ENCODE measurements at regions not wholly inside any gene's neighbourhood (a gene's known extent, or its start where the extent isn't known, plus 50 kb on each side); places are given as distances from the start of the nearest gene placed in this dataset.
"Not testable (repeated sequence)": the region's sequence is repeated elsewhere in the genome, so short reads cannot be mapped to it uniquely, and the experiment has no call there.

GRCh38 chr10:120793088-120793487 is 58.1 kb upstream of the WDR11 start:
- no peak overlapping the region for H4K8ac ChIP-seq (ENCODE audit: low read depth, low read length)
- no peaks in the 10 kb centered on the region for H3K4me1 ChIP-seq (ENCODE audit: control insufficient read depth in 1 of 2, insufficient read depth in 2 of 2, low read length in 2 of 2)
- no peak overlapping the region for H3K27ac ChIP-seq (ENCODE audit: low read depth, low read length)
- no peak overlapping the region for H2AK5ac ChIP-seq (ENCODE audit: low read length)
- no peaks in the 10 kb centered on the region for H3K79me1 ChIP-seq (ENCODE audit: low read length)
- H4K91ac ChIP-seq (ENCODE audit: low read depth, low read length): no peak overlapping the region
- no peaks in the 10 kb centered on the region for H3K79me2 ChIP-seq (ENCODE audit: control insufficient read depth, insufficient read depth, low read length, poor library complexity)
- no peaks in the 10 kb centered on the region for H3K27me3 ChIP-seq (ENCODE audit: insufficient read depth, low read length)
- no peak overlapping the region for H3K4me3 ChIP-seq (ENCODE audit: low read depth, low read length)
- H3K36me3 ChIP-seq (ENCODE audit: control insufficient read depth in 1 of 2, insufficient read depth in 2 of 2, low read length in 2 of 2): no peaks in the 10 kb centered on the region
- H2BK120ac ChIP-seq (ENCODE audit: insufficient read depth, low read length, poor library complexity): no peak overlapping the region
- no peak overlapping the region for H3K18ac ChIP-seq (ENCODE audit: low read length)
- H3K14ac ChIP-seq (ENCODE audit: low read length): no peak overlapping the region
- no peak overlapping the region for H2BK12ac ChIP-seq (ENCODE audit: low read length)
- peaks cover 4% of the 10 kb centered on the region for H3K9me3 ChIP-seq (ENCODE audit: insufficient read depth, low read depth, low read length)
- no peak overlapping the region for H3K23ac ChIP-seq (ENCODE audit: low read length)
- WGBS (ENCODE audit: extremely low coverage, insufficient coverage, insufficient read length): no CpG with 5 or more reads among the region's 2 CpGs
- no peak overlapping the region for H2BK5ac ChIP-seq (ENCODE audit: low read depth, low read length, poor library complexity)
- H4K12ac ChIP-seq (ENCODE audit: low read depth, low read length): no peak overlapping the region
- H3K4ac ChIP-seq (ENCODE audit: low read depth, low read length): no peak overlapping the region
- no peak for DNase-seq
- H2AFZ ChIP-seq (ENCODE audit: insufficient read depth, low read length, poor library complexity): no peak overlapping the region
- no peak overlapping the region for H3K9ac ChIP-seq (ENCODE audit: low read length)
- H3K4me2 ChIP-seq (ENCODE audit: low read length): no peak overlapping the region

- no peak overlapping the region for H3K27ac ChIP-seq (ENCODE audit: low read depth, low read length)
- H3K4me3 ChIP-seq (ENCODE audit: low read depth, low read length): no peak overlapping the region
- H2BK5ac ChIP-seq (ENCODE audit: low read depth, low read length, poor library complexity): no peak overlapping the region
- no peak overlapping the region for H3K23ac ChIP-seq (ENCODE audit: low read length)
- H3K79me1 ChIP-seq (ENCODE audit: low read length): no peaks in the 10 kb centered on the region
- H4K8ac ChIP-seq (ENCODE audit: low read depth, low read length): no peak overlapping the region
- H2BK12ac ChIP-seq (ENCODE audit: low read length): no peak overlapping the region
- no peak overlapping the region for H2AFZ ChIP-seq (ENCODE audit: insufficient read depth, low read length, poor library complexity)
- no peaks in the 10 kb centered on the region for H3K4me1 ChIP-seq (ENCODE audit: control insufficient read depth in 1 of 2, insufficient read depth in 2 of 2, low read length in 2 of 2)
- no CpG with 5 or more reads among the region's 4 CpGs for WGBS (ENCODE audit: extremely low coverage, insufficient coverage, insufficient read length)
- no peak for DNase-seq
- no peak overlapping the region for H4K91ac ChIP-seq (ENCODE audit: low read depth, low read length)
- no peaks in the 10 kb centered on the region for H3K79me2 ChIP-seq (ENCODE audit: control insufficient read depth, insufficient read depth, low read length, poor library complexity)
- H4K12ac ChIP-seq (ENCODE audit: low read depth, low read length): no peak overlapping the region
- peaks cover 4% of the 10 kb centered on the region for H3K9me3 ChIP-seq (ENCODE audit: insufficient read depth, low read depth, low read length)
- H2AK5ac ChIP-seq (ENCODE audit: low read length): no peak overlapping the region
- no peaks in the 10 kb centered on the region for H3K36me3 ChIP-seq (ENCODE audit: control insufficient read depth in 1 of 2, insufficient read depth in 2 of 2, low read length in 2 of 2)
- H3K4ac ChIP-seq (ENCODE audit: low read depth, low read length): no peak overlapping the region
- no peaks in the 10 kb centered on the region for H3K27me3 ChIP-seq (ENCODE audit: insufficient read depth, low read length)
- no peak overlapping the region for H3K4me2 ChIP-seq (ENCODE audit: low read length)
- H3K14ac ChIP-seq (ENCODE audit: low read length): no peak overlapping the region
- H2BK120ac ChIP-seq (ENCODE audit: insufficient read depth, low read length, poor library complexity): no peak overlapping the region
- H3K18ac ChIP-seq (ENCODE audit: low read length): no peak overlapping the region
- H3K9ac ChIP-seq (ENCODE audit: low read length): no peak overlapping the region
Measured at GRCh38 chr10:120794390-120794789, 56.8 kb upstream of the WDR11 start.

GRCh38 chr10:120798276-120798675 is 52.9 kb upstream of the WDR11 start:
- not testable (repeated sequence) for DNase-seq; H2AFZ ChIP-seq (ENCODE audit: insufficient read depth, low read length, poor library complexity)

GRCh38 chr10:120799849-120800248 is 51.3 kb upstream of the WDR11 start:
- Histone ChIP-seq H2BK5ac (ENCODE audit: low read depth, low read length, poor library complexity) (no peak overlapping the region), H3K4ac (ENCODE audit: low read depth, low read length) (no peak overlapping the region)
- no CpG with 5 or more reads among the region's 2 CpGs for WGBS (ENCODE audit: extremely low coverage, insufficient coverage, insufficient read length)

More at GRCh38 chr10:120798276-120798675, 52.9 kb upstream of the WDR11 start:
- not testable (repeated sequence) for H2BK120ac ChIP-seq (ENCODE audit: insufficient read depth, low read length, poor library complexity); H3K27me3 ChIP-seq (ENCODE audit: insufficient read depth, low read length); H4K12ac ChIP-seq (ENCODE audit: low read depth, low read length); H3K14ac ChIP-seq (ENCODE audit: low read length); H3K4me1 ChIP-seq (ENCODE audit: control insufficient read depth in 1 of 2, insufficient read depth in 2 of 2, low read length in 2 of 2); H3K4me3 ChIP-seq (ENCODE audit: low read depth, low read length); H3K4ac ChIP-seq (ENCODE audit: low read depth, low read length); H3K79me1 ChIP-seq (ENCODE audit: low read length); H3K36me3 ChIP-seq (ENCODE audit: control insufficient read depth in 1 of 2, insufficient read depth in 2 of 2, low read length in 2 of 2); H3K4me2 ChIP-seq (ENCODE audit: low read length); H3K9me3 ChIP-seq (ENCODE audit: insufficient read depth, low read depth, low read length); H4K91ac ChIP-seq (ENCODE audit: low read depth, low read length); H3K23ac ChIP-seq (ENCODE audit: low read length); H2BK12ac ChIP-seq (ENCODE audit: low read length); H3K27ac ChIP-seq (ENCODE audit: low read depth, low read length); H3K9ac ChIP-seq (ENCODE audit: low read length); H3K18ac ChIP-seq (ENCODE audit: low read length); H2BK5ac ChIP-seq (ENCODE audit: low read depth, low read length, poor library complexity); H4K8ac ChIP-seq (ENCODE audit: low read depth, low read length); H2AK5ac ChIP-seq (ENCODE audit: low read length); H3K79me2 ChIP-seq (ENCODE audit: control insufficient read depth, insufficient read depth, low read length, poor library complexity)
- no CpG with 5 or more reads among the region's 29 CpGs for WGBS (ENCODE audit: extremely low coverage, insufficient coverage, insufficient read length)

More at GRCh38 chr10:120799849-120800248, 51.3 kb upstream of the WDR11 start:
- no peak overlapping the region for H3K4me3 ChIP-seq (ENCODE audit: low read depth, low read length)
- H3K9me3 ChIP-seq (ENCODE audit: insufficient read depth, low read depth, low read length): no peaks in the 10 kb centered on the region
- no peak overlapping the region for H3K9ac ChIP-seq (ENCODE audit: low read length)
- no peak overlapping the region for H2AFZ ChIP-seq (ENCODE audit: insufficient read depth, low read length, poor library complexity)
- no peak overlapping the region for H3K23ac ChIP-seq (ENCODE audit: low read length)
- DNase-seq: no peak
- H2BK120ac ChIP-seq (ENCODE audit: insufficient read depth, low read length, poor library complexity): no peak overlapping the region
- no peak overlapping the region for H4K8ac ChIP-seq (ENCODE audit: low read depth, low read length)
- H3K4me2 ChIP-seq (ENCODE audit: low read length): no peak overlapping the region
- H3K4me1 ChIP-seq (ENCODE audit: control insufficient read depth in 1 of 2, insufficient read depth in 2 of 2, low read length in 2 of 2): no peaks in the 10 kb centered on the region
- no peaks in the 10 kb centered on the region for H3K27me3 ChIP-seq (ENCODE audit: insufficient read depth, low read length)
- no peak overlapping the region for H3K14ac ChIP-seq (ENCODE audit: low read length)
- H3K27ac ChIP-seq (ENCODE audit: low read depth, low read length): no peak overlapping the region
- H3K79me2 ChIP-seq (ENCODE audit: control insufficient read depth, insufficient read depth, low read length, poor library complexity): no peaks in the 10 kb centered on the region
- H2BK12ac ChIP-seq (ENCODE audit: low read length): no peak overlapping the region
- no peak overlapping the region for H3K18ac ChIP-seq (ENCODE audit: low read length)
- H4K91ac ChIP-seq (ENCODE audit: low read depth, low read length): no peak overlapping the region
- no peak overlapping the region for H2AK5ac ChIP-seq (ENCODE audit: low read length)
- H3K36me3 ChIP-seq (ENCODE audit: control insufficient read depth in 1 of 2, insufficient read depth in 2 of 2, low read length in 2 of 2): no peaks in the 10 kb centered on the region
- no peak overlapping the region for H4K12ac ChIP-seq (ENCODE audit: low read depth, low read length)
- H3K79me1 ChIP-seq (ENCODE audit: low read length): no peaks in the 10 kb centered on the region

Data from trophoblast cell (in vitro differentiated cells and primary cell).